ENCODE measurements at regions not wholly inside any gene's neighbourhood (a gene's known extent, or its start where the extent isn't known, plus 50 kb on each side); places are given as distances from the start of the nearest gene placed in this dataset.

DNA sequence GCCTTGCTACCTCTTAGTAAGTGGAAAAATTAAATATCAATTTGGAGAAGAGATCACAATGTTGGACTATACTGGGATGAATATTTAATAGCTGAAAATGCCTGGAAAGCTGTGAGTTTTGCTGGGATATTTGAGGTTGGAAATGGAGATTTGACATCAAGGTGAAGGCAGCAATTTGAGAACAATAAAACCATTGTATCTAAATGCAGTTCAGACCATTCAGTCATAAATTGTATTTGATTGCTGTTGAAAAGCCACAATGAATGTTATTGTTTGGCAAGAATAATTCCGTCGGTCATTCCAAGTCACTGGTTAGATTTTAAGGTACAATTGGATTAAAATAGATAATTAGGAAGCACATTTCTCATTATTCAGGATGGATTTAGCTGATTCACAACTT is 325.6 kb downstream of the HRH4 start:
- Histone ChIP-seq H3K4me1 (replicated peaks in 1 of 4; ENCODE audit: control insufficient read depth in 3 of 4, insufficient read depth in 4 of 4, low read length in 3 of 4) (peaks cover 0 to 3% (median 0%) of the 10 kb centered on the region in 4 experiments; a peak in 1 of 7 replicates), H3K27me3 (replicated peaks in 1 of 4; ENCODE audit: control insufficient read depth in 3 of 4, extremely low read depth in 1 of 4, insufficient read depth in 3 of 4, low read length in 3 of 4) (no peaks in the 10 kb centered on the region), H2BK20ac (ENCODE audit: low read length) (no peak overlapping the region), H3K27ac (ENCODE audit: low read depth, low read length) (no peak overlapping the region), H3K4ac (replicated peaks; ENCODE audit: insufficient read length, low read depth, low read length) (no peak overlapping the region), H3K14ac (ENCODE audit: insufficient read length) (no peak overlapping the region), H3K9me3 (ENCODE audit: insufficient read depth in 2 of 2, low read depth in 1 of 2, low read length in 1 of 2) (no peaks in the 10 kb centered on the region), H3K18ac (ENCODE audit: extremely low read depth, low read length) (no peak overlapping the region), H4K5ac (ENCODE audit: insufficient read length, low read depth, low read length) (no peak overlapping the region), H2BK12ac (ENCODE audit: low read depth, low read length) (no peak overlapping the region), H2BK120ac (replicated peaks; ENCODE audit: low read depth, low read length) (no peak overlapping the region), H3K23me2 (ENCODE audit: low read depth, low read length) (no peaks in the 10 kb centered on the region), H2AK5ac (ENCODE audit: low read depth, low read length) (no peak overlapping the region), H3K36me3 (ENCODE audit: control insufficient read depth in 2 of 4, insufficient read depth in 4 of 4, low read length in 3 of 4) (no peaks in the 10 kb centered on the region), H3K79me1 (ENCODE audit: low read depth, low read length) (no peaks in the 10 kb centered on the region), H3K79me2 (ENCODE audit: control insufficient read depth in 1 of 2, insufficient read depth in 2 of 2, low read length in 2 of 2) (no peaks in the 10 kb centered on the region), H3K4me2 (ENCODE audit: insufficient read depth in 1 of 2, low read depth in 2 of 2, low read length in 2 of 2) (no peak overlapping the region), H4K8ac (ENCODE audit: extremely low read depth, insufficient read depth, low read length) (no peak overlapping the region), H4K91ac (replicated peaks; ENCODE audit: insufficient read length, low read length) (no peak overlapping the region), H3K4me3 (ENCODE audit: extremely low read depth in 1 of 4, insufficient read depth in 2 of 4, low read depth in 3 of 4, low read length in 4 of 4) (no peak overlapping the region), H3K56ac (replicated peaks; ENCODE audit: insufficient read length, low read depth, low read length) (no peak overlapping the region), H3K9ac (replicated peaks in 1 of 4; ENCODE audit: extremely low read depth in 1 of 4, low read depth in 3 of 4, low read length in 3 of 4) (no peak overlapping the region), H4K20me1 (replicated peaks in 1 of 2; ENCODE audit: control insufficient read depth in 1 of 2, insufficient read depth in 2 of 2, low read length in 2 of 2) (no peaks in the 10 kb centered on the region), H2BK5ac (ENCODE audit: low read depth, low read length) (no peak overlapping the region), H2BK15ac (ENCODE audit: low read length) (no peak overlapping the region), H2AFZ (ENCODE audit: low read length) (no peak overlapping the region), H3K23ac (ENCODE audit: insufficient read length) (no peak overlapping the region)
- ChIA-PET CTCF (ENCODE audit: partially characterized antibody) (no interaction called here), POLR2A (ENCODE audit: partially characterized antibody) (no interaction called here)
- FAIRE-seq = no peak
- WGBS, 2 experiments (ENCODE audit: extremely low coverage in 1 of 2, insufficient coverage in 1 of 2, insufficient read length in 1 of 2, insufficient replicate concordance in 2 of 2, low coverage in 1 of 2, low lambda C conversion rate in 2 of 2, missing lambda C conversion rate in 1 of 2) = 91% methylated on average over 2 of the region's 2 CpGs; no CpG with 5 or more reads in 1 of the 2 experiments
- DNase-seq (ENCODE audit: low read depth in 1 of 2, low spot score in 2 of 2) = no peak
- TF ChIP-seq CBX5 (IDR thresholded peaks at IDR 0.05; ENCODE audit: low read depth, low read length) = no peak
- no peak for TF ChIP-seq JUN (IDR thresholded peaks at IDR 0.05; ENCODE audit: low read depth, low read length)
- no peak for TF ChIP-seq YY1 (IDR thresholded peaks at IDR 0.05; ENCODE audit: low read depth, low read length)
- TF ChIP-seq ASH2L (IDR thresholded peaks at IDR 0.05; ENCODE audit: low read length) = no peak
- TF ChIP-seq, protein P1, sequence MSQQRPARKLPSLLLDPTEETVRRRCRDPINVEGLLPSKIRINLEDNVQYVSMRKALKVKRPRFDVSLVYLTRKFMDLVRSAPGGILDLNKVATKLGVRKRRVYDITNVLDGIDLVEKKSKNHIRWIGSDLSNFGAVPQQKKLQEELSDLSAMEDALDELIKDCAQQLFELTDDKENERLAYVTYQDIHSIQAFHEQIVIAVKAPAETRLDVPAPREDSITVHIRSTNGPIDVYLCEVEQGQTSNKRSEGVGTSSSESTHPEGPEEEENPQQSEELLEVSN (IDR thresholded peaks at IDR 0.05) = no peak
- no peak for TF ChIP-seq SAP30 (IDR thresholded peaks at IDR 0.05; ENCODE audit: insufficient read depth, insufficient replicate concordance, low read length)
- TF ChIP-seq SP1 (IDR thresholded peaks at IDR 0.05; ENCODE audit: low read depth, low read length) = no peak
- TF ChIP-seq POU5F1 (IDR thresholded peaks at IDR 0.05; ENCODE audit: low read depth, low read length) = no peak
- no peak for TF ChIP-seq RAD21 (IDR thresholded peaks at IDR 0.05 in 1 of 2, conservative IDR thresholded peaks at IDR 0.05 in 1 of 2; ENCODE audit: low read depth in 2 of 2, low read length in 2 of 2)
- no peak for TF ChIP-seq CTBP2 (IDR thresholded peaks at IDR 0.05; ENCODE audit: borderline replicate concordance, insufficient read depth, insufficient read length, low read length)
- TF ChIP-seq, protein P2, sequence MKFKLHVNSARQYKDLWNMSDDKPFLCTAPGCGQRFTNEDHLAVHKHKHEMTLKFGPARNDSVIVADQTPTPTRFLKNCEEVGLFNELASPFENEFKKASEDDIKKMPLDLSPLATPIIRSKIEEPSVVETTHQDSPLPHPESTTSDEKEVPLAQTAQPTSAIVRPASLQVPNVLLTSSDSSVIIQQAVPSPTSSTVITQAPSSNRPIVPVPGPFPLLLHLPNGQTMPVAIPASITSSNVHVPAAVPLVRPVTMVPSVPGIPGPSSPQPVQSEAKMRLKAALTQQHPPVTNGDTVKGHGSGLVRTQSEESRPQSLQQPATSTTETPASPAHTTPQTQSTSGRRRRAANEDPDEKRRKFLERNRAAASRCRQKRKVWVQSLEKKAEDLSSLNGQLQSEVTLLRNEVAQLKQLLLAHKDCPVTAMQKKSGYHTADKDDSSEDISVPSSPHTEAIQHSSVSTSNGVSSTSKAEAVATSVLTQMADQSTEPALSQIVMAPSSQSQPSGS (IDR thresholded peaks at IDR 0.05; ENCODE audit: low read length) = no peak
- TF ChIP-seq CEBPB (IDR thresholded peaks at IDR 0.05; ENCODE audit: low read depth, low read length) = no peak
